GM20000 (cell line): ENCODE measurements at regions not wholly inside any gene's neighbourhood (a gene's known extent, or its start where the extent isn't known, plus 50 kb on each side); places are given as distances from the start of the nearest gene placed in this dataset.

Experiments used
- DNase-seq: peaks from one replicate; pipeline ENCODE4 v3.0.0; 2012; ENCODE audit warnings: low spot score
- CTCF ChIP-seq: IDR thresholded peaks from 2 replicates; pipeline ENCODE4 v1.5.1; 2012; ENCODE audit warnings: mild to moderate bottlenecking, control low read depth; ENCODE audit errors: extremely low read depth, missing control alignments

- DNase-seq, result no peak
- TF ChIP-seq CTCF, result no peak
Observed at GRCh38 chr5:68894673-68895072, 199.1 kb upstream of the SLC30A5 start.

- DNase-seq, result no peak
- TF ChIP-seq CTCF, result no peak
Observed at GRCh38 chr5:68898951-68899471, 194.8 kb upstream of the SLC30A5 start.

GRCh38 chr5:68911840-68912690 lies 181.7 kb upstream of the SLC30A5 start:
- no peak for TF ChIP-seq CTCF
- no peak for DNase-seq

- no peak for TF ChIP-seq CTCF
- no peak for DNase-seq
Observed at GRCh38 chr5:68915079-68915478, 178.7 kb upstream of the SLC30A5 start.

GRCh38 chr5:68918306-68918705 lies 175.5 kb upstream of the SLC30A5 start:
- no peak for TF ChIP-seq CTCF
- DNase-seq, result no peak

- no peak for TF ChIP-seq CTCF
- DNase-seq, result no peak
Observed at GRCh38 chr5:68919988-68920490, 173.8 kb upstream of the SLC30A5 start.

- no peak for DNase-seq
- no peak for TF ChIP-seq CTCF
Observed at GRCh38 chr5:68920888-68921287, 172.9 kb upstream of the SLC30A5 start.
